NCI-H2029 (cell line): ENCODE measurements at regions not wholly inside any gene's neighbourhood (a gene's known extent, or its start where the extent isn't known, plus 50 kb on each side); places are given as distances from the start of the nearest gene placed in this dataset.
A peak's percentile ranks its signal among the peaks of the same experiment; 100 is the strongest.

Experiments
- DNase-seq: peaks from one replicate; lab custom pipeline; 2025; lab: John Stamatoyannopoulos, UW

- no peak for DNase-seq
Measured at GRCh38 chr9:4384750-4385149, 84.9 kb upstream of the GLIS3 start.

- DNase-seq = no peak
Measured at GRCh38 chr9:4382722-4383317, 83.0 kb upstream of the GLIS3 start.

- DNase-seq = no peak
Measured at GRCh38 chr9:4381744-4382143, 81.9 kb upstream of the GLIS3 start.

GRCh38 chr9:4380406-4380805, 80.5 kb upstream of the GLIS3 start:
- DNase-seq = no peak

GRCh38 chr9:4375424-4376200, 75.7 kb upstream of the GLIS3 start:
- no peak for DNase-seq

- DNase-seq = no peak
Measured at GRCh38 chr9:4371108-4371507, 71.2 kb upstream of the GLIS3 start.

GRCh38 chr9:4370501-4370900, 70.6 kb upstream of the GLIS3 start:
- no peak for DNase-seq

GRCh38 chr9:4366591-4367330, 66.9 kb upstream of the GLIS3 start:
- DNase-seq = peak; percentile 20

- DNase-seq = no peak
Measured at GRCh38 chr9:4365055-4365454, 65.2 kb upstream of the GLIS3 start.

GRCh38 chr9:4362281-4362680, 62.4 kb upstream of the GLIS3 start:
- no peak for DNase-seq

- no peak for DNase-seq
Measured at GRCh38 chr9:4359016-4359415, 59.1 kb upstream of the GLIS3 start.

- DNase-seq = no peak
Measured at GRCh38 chr9:4357929-4358328, 58.1 kb upstream of the GLIS3 start.

GRCh38 chr9:4356306-4356705, 56.4 kb upstream of the GLIS3 start:
- no peak for DNase-seq

- no peak for DNase-seq
Measured at GRCh38 chr9:4353236-4353635, 53.4 kb upstream of the GLIS3 start.

GRCh38 chr9:4349816-4350418, 50.0 kb upstream of the GLIS3 start:
- DNase-seq = no peak
